Breast epithelium (tissue), 4 donors: ENCODE measurements at regions not wholly inside any gene's neighbourhood (a gene's known extent, or its start where the extent isn't known, plus 50 kb on each side); places are given as distances from the start of the nearest gene placed in this dataset.
"Not testable (repeated sequence)": the region's sequence is repeated elsewhere in the genome, so short reads cannot be mapped to it uniquely, and the experiment has no call there.

Experiments
- DNase-seq, 2 donors: peaks; one replicate each; pipeline ENCODE4 v3.0.0-alpha.2; 2019; ENCODE audit warnings: low spot score in 2 of 2
- H3K27ac ChIP-seq, 2 donors: fragments of 200-600 bp; sonication (generic) in 1 of 2; one replicate each; pipeline ENCODE4 v1.5.1; 2016 to 2019; ENCODE audit warnings: mild to moderate bottlenecking in 1 of 2
- H3K27me3 ChIP-seq, 2 donors: fragments of 200-600 bp; sonication (generic) in 1 of 2; one replicate each; pipeline versions ENCODE4 v1.5.1 to v1.6.0; 2017 to 2019; ENCODE audit warnings: control low read depth in 1 of 2, mild to moderate bottlenecking in 1 of 2
- H3K36me3 ChIP-seq: fragments of 200-600 bp; one replicate; pipeline ENCODE4 v1.5.1; 2019
- H3K4me1 ChIP-seq, 2 donors: fragments of 200-600 bp; sonication (generic); one replicate each; pipeline ENCODE4 v1.5.1; 2016 to 2019; ENCODE audit warnings: control low read depth in 1 of 2
- H3K4me3 ChIP-seq, 3 donors: fragments of 200-600 bp; sonication (generic); 1 replicate in 2 of 3; 2 replicates in 1 of 3; pipeline ENCODE4 v1.5.1; 2016 to 2019; ENCODE audit warnings: mild to moderate bottlenecking in 3 of 3, moderate library complexity in 2 of 3
- H3K9me3 ChIP-seq, 2 donors: fragments of 200-600 bp; sonication (generic) in 1 of 2; one replicate each; pipeline ENCODE4 v1.5.1; 2016 to 2019; ENCODE audit warnings: control low read depth in 1 of 2
- POLR2A ChIP-seq: fragments of 450-650 bp; IDR thresholded peaks from one replicate; pipeline ENCODE4 v1.6.1; 2016; ENCODE audit warnings: antibody characterized with exemption, mild to moderate bottlenecking, moderate library complexity
- POLR2AphosphoS5 ChIP-seq, 3 donors: sonication (generic); formaldehyde crosslinking; IDR thresholded peaks; one replicate each; pipeline ENCODE4 v1.6.1; 2017; ENCODE audit warnings: antibody characterized with exemption in 3 of 3
- intact Hi-C: fragments of 100-400 bp; cut with DNase I; formaldehyde crosslinking; loops from one replicate; pipeline ENCODE4 v1.15.1; 2023; ENCODE audit warnings: low total_unique reads
- TF ChIP-seq, protein P1 (sequence below), 3 donors: fragments of 450-650 bp; IDR thresholded peaks; one replicate each; pipeline ENCODE4 v1.5.1; 2016 to 2017; ENCODE audit warnings: antibody characterized with exemption in 3 of 3, mild to moderate bottlenecking in 3 of 3, moderate library complexity in 3 of 3

DNA sequence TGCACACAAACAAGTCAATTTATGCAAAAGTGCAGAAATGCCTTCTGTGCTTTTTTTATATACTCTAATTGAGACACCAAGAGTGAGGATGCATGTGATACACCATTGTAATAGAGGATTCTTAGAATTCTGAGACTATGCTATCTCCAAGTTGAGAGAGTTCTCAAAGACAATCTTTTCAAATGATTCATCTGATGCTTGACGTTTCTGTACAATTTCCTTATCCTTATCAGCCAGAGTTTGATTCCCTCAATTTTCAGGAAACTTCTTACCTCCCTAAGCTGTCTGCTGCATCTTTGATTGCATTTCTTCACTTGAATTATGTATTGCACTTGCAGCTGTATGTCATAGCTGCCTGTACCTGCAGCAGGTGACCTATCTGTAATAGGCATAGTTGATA lies 211.3 kb upstream of the SPAG17 start:
- H3K4me3 ChIP-seq = no peak overlapping the region
- H3K36me3 ChIP-seq = no peaks in the 10 kb centered on the region
- TF ChIP-seq POLR2AphosphoS5 (IDR thresholded peaks at IDR 0.05) (no peak), POLR2A (no peak)
- TF ChIP-seq, protein P1, sequence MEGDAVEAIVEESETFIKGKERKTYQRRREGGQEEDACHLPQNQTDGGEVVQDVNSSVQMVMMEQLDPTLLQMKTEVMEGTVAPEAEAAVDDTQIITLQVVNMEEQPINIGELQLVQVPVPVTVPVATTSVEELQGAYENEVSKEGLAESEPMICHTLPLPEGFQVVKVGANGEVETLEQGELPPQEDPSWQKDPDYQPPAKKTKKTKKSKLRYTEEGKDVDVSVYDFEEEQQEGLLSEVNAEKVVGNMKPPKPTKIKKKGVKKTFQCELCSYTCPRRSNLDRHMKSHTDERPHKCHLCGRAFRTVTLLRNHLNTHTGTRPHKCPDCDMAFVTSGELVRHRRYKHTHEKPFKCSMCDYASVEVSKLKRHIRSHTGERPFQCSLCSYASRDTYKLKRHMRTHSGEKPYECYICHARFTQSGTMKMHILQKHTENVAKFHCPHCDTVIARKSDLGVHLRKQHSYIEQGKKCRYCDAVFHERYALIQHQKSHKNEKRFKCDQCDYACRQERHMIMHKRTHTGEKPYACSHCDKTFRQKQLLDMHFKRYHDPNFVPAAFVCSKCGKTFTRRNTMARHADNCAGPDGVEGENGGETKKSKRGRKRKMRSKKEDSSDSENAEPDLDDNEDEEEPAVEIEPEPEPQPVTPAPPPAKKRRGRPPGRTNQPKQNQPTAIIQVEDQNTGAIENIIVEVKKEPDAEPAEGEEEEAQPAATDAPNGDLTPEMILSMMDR (IDR thresholded peaks at IDR 0.05) = no peak
- DNase-seq = no peak
- no peaks in the 10 kb centered on the region for H3K27me3 ChIP-seq
- no peaks in the 10 kb centered on the region for H3K4me1 ChIP-seq
- no peaks in the 10 kb centered on the region for H3K9me3 ChIP-seq
- intact Hi-C loops = no loop called here
- H3K27ac ChIP-seq = no peak overlapping the region

DNA sequence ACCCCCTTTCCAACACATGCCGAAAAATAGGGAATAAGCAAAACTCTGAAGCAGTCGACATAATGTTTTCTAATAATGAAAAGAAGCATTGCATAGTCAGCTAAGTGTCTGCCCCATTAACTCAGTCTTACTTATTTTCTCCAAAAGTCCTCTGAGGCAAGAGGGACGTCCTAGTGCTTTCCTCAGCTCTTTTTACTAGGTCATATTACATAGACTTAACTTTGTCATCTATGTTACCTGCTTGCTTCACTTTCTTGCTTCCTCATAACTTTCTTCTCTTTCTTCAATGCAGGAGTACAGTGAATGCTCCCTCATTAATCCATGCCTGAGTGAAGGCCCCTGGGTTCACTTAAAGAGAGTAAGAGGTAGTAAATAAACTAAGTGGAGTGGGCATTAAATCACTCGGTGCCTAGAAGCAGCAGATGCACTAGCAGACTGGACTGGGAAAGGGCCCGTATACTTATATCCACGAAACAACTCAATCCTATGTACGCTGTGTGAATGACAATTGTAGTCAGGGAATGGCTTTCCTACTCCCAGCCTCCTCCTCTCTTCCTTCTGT lies 210.5 kb upstream of the SPAG17 start:
- DNase-seq = no peak
- Histone ChIP-seq H3K27me3 (no peaks in the 10 kb centered on the region), H3K4me1 (no peaks in the 10 kb centered on the region), H3K4me3 (no peak overlapping the region), H3K36me3 (no peaks in the 10 kb centered on the region), H3K27ac (no peak overlapping the region), H3K9me3 (no peaks in the 10 kb centered on the region)
- intact Hi-C loops = no loop called here
- TF ChIP-seq POLR2AphosphoS5 (IDR thresholded peaks at IDR 0.05) (no peak), POLR2A (no peak)
- TF ChIP-seq, protein P1 (IDR thresholded peaks at IDR 0.05) = no peak

DNA sequence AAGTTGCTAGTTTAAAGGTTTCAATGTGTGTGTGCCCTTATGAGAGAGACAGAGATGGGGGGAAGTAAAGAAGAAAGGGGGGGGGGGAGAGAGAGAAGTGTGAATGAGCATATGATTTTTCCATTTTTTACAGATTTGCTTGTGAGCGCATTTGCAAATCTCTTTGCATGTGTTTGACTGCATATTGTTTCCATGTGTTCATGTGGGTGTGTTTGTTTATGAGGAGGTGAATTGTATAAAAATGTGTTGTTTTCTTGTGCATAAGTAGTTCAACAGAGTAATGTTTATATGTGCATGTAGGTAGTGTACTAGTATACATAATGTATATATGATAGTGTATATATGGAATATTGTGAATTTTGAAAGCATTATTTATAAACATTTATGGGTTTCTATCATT lies 205.9 kb upstream of the SPAG17 start:
- no peak overlapping the region for H3K4me3 ChIP-seq
- H3K36me3 ChIP-seq = no peaks in the 10 kb centered on the region
- H3K27ac ChIP-seq = no peak overlapping the region
- intact Hi-C loops = no loop called here
- H3K9me3 ChIP-seq = no peaks in the 10 kb centered on the region
- TF ChIP-seq, protein P1 (IDR thresholded peaks at IDR 0.05) = no peak
- TF ChIP-seq POLR2AphosphoS5 (IDR thresholded peaks at IDR 0.05) (no peak), POLR2A (no peak)
- H3K27me3 ChIP-seq = no peaks in the 10 kb centered on the region
- no peaks in the 10 kb centered on the region for H3K4me1 ChIP-seq
- DNase-seq = no peak

DNA sequence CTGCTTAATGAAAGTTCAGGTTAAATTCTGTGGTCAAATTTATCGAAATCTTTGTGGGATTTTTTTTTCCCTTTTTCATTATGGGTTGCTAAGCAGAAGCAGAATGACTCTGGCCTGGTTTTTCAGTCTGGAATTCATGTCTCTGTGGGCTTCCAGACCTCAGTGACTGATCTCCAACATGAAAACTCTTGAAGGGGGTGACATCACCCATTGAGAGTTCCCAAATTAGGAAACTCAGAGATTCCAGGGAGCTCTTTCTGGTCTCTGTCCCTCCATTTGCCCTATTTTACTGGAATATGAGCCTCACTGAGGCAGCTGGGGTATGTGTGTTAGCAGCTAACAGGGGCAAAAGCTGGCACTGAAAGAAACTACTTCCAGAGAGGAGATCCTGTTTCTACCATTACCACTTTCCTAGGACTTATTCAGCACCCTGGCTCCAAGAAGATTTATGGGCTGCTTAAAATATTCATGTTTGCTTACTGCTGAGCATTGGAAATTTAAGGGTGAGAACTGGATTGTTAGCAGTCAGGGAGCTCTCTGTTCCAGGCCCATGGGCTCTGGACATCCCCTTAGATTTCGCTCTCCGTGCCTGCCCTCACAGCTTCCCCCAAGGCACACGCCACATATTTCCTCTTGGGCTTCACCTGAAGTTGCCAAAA lies 203.4 kb upstream of the SPAG17 start:
- intact Hi-C loops = no loop called here
- no peak for DNase-seq
- TF ChIP-seq POLR2A (no peak), POLR2AphosphoS5 (IDR thresholded peaks at IDR 0.05) (no peak)
- TF ChIP-seq, protein P1 (IDR thresholded peaks at IDR 0.05) = no peak
- Histone ChIP-seq H3K9me3 (no peaks in the 10 kb centered on the region), H3K4me1 (no peaks in the 10 kb centered on the region), H3K27me3 (no peaks in the 10 kb centered on the region), H3K4me3 (no peak overlapping the region), H3K27ac (no peak overlapping the region), H3K36me3 (no peaks in the 10 kb centered on the region)

DNA sequence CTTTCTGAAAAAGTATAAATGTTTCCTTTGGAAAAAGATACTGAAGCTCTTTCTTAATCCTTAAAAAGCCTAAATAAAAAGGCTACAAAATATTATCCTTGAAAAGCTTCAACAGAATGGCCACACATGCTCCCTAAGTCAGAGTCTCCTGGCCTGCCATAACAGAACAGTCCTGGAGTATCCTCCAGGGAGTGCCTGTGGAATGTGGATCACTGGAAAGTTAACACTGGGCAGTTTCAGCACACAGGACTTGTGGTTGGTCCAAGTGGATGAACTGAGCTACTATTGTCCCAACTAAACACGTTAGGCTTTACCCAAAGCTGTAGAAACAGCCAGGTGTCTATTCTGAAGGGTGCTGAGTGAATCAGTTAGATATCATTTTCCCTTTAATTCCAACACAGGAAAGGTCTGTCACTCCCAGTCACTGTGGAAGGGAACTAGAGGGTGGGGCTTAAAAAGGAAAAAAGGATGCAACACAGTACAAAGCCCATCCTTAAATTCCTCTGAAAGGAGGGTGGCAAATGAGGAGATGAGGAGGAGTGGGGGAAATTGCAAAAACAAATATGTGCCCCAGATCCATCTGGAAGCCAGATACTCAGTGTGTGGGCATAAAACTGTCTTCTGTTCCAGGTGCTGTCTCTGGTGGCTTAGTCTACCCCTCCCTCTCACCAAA lies 196.3 kb upstream of the SPAG17 start:
- intact Hi-C loops = no loop called here
- H3K27me3 ChIP-seq = no peaks in the 10 kb centered on the region
- no peaks in the 10 kb centered on the region for H3K36me3 ChIP-seq
- no peak overlapping the region for H3K27ac ChIP-seq
- TF ChIP-seq POLR2AphosphoS5 (IDR thresholded peaks at IDR 0.05) = no peak
- TF ChIP-seq, protein P1 (IDR thresholded peaks at IDR 0.05) = no peak
- TF ChIP-seq POLR2A = no peak
- no peak overlapping the region for H3K4me3 ChIP-seq
- peaks cover 7 to 14% of the 10 kb centered on the region in 2 donors for H3K9me3 ChIP-seq
- no peaks in the 10 kb centered on the region for H3K4me1 ChIP-seq
- no peak for DNase-seq

DNA sequence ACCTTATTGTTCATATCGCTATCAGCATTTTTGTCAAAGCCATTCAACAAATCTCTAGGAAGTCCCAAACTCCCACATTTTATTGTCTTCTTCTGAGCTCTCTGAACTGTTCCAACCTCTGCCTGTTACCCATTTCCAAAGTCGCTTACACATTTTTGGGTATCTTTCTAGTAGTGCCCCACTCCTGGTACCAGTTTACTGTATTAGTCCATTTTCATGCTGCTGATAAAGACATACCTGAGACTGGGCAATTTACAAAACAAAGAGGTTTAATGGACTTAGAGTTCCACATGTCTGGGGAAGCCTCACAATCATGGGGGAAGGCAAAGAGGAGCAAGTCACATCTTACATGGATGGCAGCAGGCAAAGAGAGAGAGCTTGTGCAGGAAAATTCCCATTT lies 192.2 kb upstream of the SPAG17 start:
- H3K27ac ChIP-seq, H3K4me3 ChIP-seq, DNase-seq, H3K27me3 ChIP-seq, H3K4me1 ChIP-seq, intact Hi-C loops, H3K36me3 ChIP-seq: not testable (repeated sequence)
- H3K9me3 ChIP-seq = peaks cover 7 to 49% of the 10 kb centered on the region in 2 donors
